ENCODE measurements at regions not wholly inside any gene's neighbourhood (a gene's known extent, or its start where the extent isn't known, plus 50 kb on each side); places are given as distances from the start of the nearest gene placed in this dataset.
"Not testable (repeated sequence)": the region's sequence is repeated elsewhere in the genome, so short reads cannot be mapped to it uniquely, and the experiment has no call there.

- intact Hi-C loops (cut with DNase I): no loop called here
- H3K9me3 ChIP-seq: no peaks in the 10 kb centered on the region
- H3K27me3 ChIP-seq (ENCODE audit: low read depth): no peaks in the 10 kb centered on the region
- H3K36me3 ChIP-seq: no peaks in the 10 kb centered on the region
- no peak overlapping the region for H3K4me3 ChIP-seq
- ATAC-seq (no peak), DNase-seq (no peak)
- H3K27ac ChIP-seq: no peak overlapping the region
- TF ChIP-seq CTCF (IDR thresholded peaks at IDR 0.05): no peak
- H3K4me1 ChIP-seq: no peaks in the 10 kb centered on the region
Measured at GRCh38 chr14:105689722-105690121, 163.3 kb downstream of the TMEM121 start.

- Histone ChIP-seq H3K36me3 (no peaks in the 10 kb centered on the region), H3K4me1 (no peaks in the 10 kb centered on the region), H3K27ac (no peak overlapping the region), H3K27me3 (ENCODE audit: low read depth) (no peaks in the 10 kb centered on the region), H3K9me3 (no peaks in the 10 kb centered on the region), H3K4me3 (no peak overlapping the region)
- no peak for DNase-seq
- no peak for TF ChIP-seq CTCF (IDR thresholded peaks at IDR 0.05)
- ATAC-seq: no peak
- intact Hi-C loops (cut with DNase I): no loop called here
Measured at GRCh38 chr14:105690671-105691070, 164.3 kb downstream of the TMEM121 start.

DNA sequence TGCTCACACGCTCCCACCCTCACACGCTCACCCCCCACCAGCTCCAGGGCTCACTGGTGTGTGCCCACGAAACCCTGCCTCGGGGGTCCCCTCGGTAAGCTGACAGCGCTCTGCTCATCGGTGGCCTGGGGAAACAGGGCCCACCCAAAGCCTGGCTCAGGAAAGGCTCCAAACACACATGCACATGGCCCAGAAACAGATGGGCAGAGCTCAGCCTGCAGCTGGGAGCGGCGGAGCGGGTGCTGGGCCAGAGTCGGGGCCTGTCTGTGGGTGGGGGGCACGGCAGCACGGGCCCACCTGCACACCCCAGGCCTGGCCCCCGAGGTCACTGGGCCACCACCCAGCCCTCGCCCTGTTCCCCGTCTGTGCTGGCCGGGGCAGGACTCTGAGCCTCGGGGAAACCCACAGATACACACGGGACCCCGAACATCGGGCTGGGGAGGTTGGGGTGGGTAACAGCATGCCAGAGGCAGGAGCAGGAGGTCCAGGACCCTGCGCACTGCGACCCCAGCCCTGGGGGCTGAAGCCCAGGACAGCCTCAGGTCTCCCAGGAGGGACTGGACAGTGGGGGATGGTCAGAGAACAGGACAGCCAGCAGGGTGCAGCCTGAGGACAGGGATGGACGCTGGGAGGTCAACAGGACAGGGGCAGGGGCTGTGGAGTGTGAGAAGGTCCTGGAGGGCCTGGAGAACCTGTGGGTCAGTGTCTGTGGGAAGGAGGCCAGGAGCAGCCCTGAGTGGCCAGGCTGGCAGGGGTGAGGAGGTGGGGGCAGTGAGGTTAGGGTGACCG, 165.1 kb downstream of the TMEM121 start:
- H3K4me1 ChIP-seq; H3K4me3 ChIP-seq; H3K27me3 ChIP-seq (ENCODE audit: low read depth); H3K9me3 ChIP-seq; ATAC-seq; DNase-seq; H3K27ac ChIP-seq; intact Hi-C loops (cut with DNase I); H3K36me3 ChIP-seq: not testable (repeated sequence)

DNA sequence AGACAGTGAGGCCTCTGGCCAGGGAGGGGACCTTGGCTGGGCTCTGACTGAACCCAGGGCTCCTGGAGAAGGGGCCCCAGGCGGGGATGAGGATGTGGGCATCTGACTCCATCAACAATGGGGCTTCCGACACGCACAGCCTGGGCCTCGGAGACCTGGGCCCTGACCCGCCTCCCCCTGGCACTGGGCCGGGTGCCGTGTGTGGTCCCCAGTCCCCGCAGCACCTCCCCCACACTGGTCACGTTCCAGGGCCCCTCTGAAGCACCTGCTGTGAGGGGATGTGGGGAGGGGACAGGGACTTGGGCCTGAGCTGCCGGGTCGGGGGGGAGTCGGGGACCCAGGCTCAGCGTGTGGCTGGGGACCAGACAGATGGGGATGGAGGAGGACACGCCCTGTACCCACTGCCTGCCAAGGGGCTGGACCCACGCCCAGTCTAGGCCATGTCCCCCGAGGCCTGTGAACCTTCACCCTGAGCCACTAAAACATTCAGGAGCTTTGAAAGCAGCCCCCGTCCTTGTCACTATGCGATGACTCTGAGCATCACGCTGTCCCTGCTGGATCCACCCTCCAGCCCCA, 165.8 kb downstream of the TMEM121 start:
- H3K36me3 ChIP-seq; H3K27ac ChIP-seq; DNase-seq; intact Hi-C loops (cut with DNase I); H3K9me3 ChIP-seq; H3K27me3 ChIP-seq (ENCODE audit: low read depth); H3K4me3 ChIP-seq; H3K4me1 ChIP-seq: not testable (repeated sequence)
- ATAC-seq: peak in 1 of 2 donors; percentile 25

DNA sequence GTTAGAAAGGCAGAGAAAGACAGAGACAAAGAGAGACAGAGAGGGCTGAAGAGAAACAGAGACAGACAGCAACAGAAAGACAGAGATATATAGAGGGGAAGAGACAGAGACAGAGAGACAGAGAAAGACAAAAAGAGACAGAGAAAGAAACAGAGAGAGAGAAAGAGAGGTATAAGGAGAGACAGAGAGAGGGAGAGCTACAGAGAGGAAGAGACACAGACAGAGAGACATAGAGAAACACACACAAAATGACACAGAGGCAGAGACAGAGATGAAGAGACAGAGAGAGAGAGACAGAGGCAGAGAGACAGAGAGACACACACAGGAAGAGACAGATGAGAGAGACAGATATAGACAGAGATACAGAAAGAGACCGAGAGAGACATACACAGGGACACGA, 168.6 kb downstream of the TMEM121 start:
- DNase-seq (no peak), ATAC-seq (no peak)
- Histone ChIP-seq H3K9me3 (no peaks in the 10 kb centered on the region), H3K4me1 (no peaks in the 10 kb centered on the region), H3K27me3 (ENCODE audit: low read depth) (no peaks in the 10 kb centered on the region), H3K27ac (no peak overlapping the region), H3K36me3 (no peaks in the 10 kb centered on the region), H3K4me3 (no peak overlapping the region)
- intact Hi-C loops (cut with DNase I): no loop called here
- no peak for TF ChIP-seq CTCF (IDR thresholded peaks at IDR 0.05)

- DNase-seq; intact Hi-C loops (cut with DNase I): not testable (repeated sequence)
Measured at GRCh38 chr14:105696388-105696787, 170.0 kb downstream of the TMEM121 start.

GRCh38 chr14:105697414-105697813, 171.0 kb downstream of the TMEM121 start:
- intact Hi-C loops (cut with DNase I); DNase-seq; ATAC-seq; H3K36me3 ChIP-seq; H3K4me1 ChIP-seq; H3K27ac ChIP-seq; H3K27me3 ChIP-seq (ENCODE audit: low read depth); H3K9me3 ChIP-seq; H3K4me3 ChIP-seq: not testable (repeated sequence)

More at GRCh38 chr14:105696388-105696787, 170.0 kb downstream of the TMEM121 start:
- H3K4me3 ChIP-seq; H3K36me3 ChIP-seq; H3K9me3 ChIP-seq; H3K27ac ChIP-seq; H3K27me3 ChIP-seq (ENCODE audit: low read depth); H3K4me1 ChIP-seq: not testable (repeated sequence)
- ATAC-seq: peak in 1 of 2 donors; percentile 7

- H3K27me3 ChIP-seq (ENCODE audit: low read depth); H3K9me3 ChIP-seq; H3K4me1 ChIP-seq; ATAC-seq; DNase-seq; H3K36me3 ChIP-seq; intact Hi-C loops (cut with DNase I); H3K4me3 ChIP-seq; H3K27ac ChIP-seq: not testable (repeated sequence)
Measured at GRCh38 chr14:105697955-105698354, 171.6 kb downstream of the TMEM121 start.

DNA sequence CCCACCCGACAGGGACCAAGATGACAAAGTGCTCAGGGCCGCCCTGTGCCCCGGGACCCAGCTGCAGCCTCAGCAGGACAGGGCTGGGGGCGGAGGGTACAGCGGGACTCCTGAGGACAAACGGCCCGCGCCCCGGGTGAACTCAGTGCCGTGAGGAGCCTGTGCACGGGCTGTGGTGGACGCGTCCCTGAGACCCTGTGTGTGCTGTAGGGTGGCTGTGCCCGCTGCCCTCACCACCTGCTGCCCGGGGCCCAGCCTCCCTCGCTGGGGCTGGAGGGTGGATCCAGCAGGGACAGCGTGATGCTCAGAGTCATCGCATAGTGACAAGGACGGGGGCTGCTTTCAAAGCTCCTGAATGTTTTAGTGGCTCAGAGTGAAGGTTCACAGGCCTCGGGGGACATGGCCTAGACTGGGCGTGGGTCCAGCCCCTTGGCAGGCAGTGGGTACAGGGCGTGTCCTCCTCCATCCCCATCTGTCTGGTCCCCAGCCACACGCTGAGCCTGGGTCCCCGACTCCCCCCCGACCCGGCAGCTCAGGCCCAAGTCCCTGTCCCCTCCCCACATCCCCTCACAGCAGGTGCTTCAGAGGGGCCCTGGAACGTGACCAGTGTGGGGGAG, 172.7 kb downstream of the TMEM121 start:
- H3K27ac ChIP-seq; H3K4me1 ChIP-seq; H3K27me3 ChIP-seq (ENCODE audit: low read depth); intact Hi-C loops (cut with DNase I); H3K9me3 ChIP-seq; H3K4me3 ChIP-seq; H3K36me3 ChIP-seq; DNase-seq: not testable (repeated sequence)
- peak; percentile 39 to 41 for ATAC-seq

- intact Hi-C loops (cut with DNase I): loop anchor here (10.0 kb wide), 1 partner anchor 115 kb away; no protein-coding TSS in a partner anchor
- H3K27me3 ChIP-seq (ENCODE audit: low read depth); H3K9me3 ChIP-seq; DNase-seq; H3K4me1 ChIP-seq; H3K4me3 ChIP-seq; H3K27ac ChIP-seq; H3K36me3 ChIP-seq: not testable (repeated sequence)
- peak; percentile 7 to 31 for ATAC-seq
Measured at GRCh38 chr14:105699706-105700105, 173.3 kb downstream of the TMEM121 start.

Measured in lower lobe of right lung (tissue), 2 donors.